WTC11 (cell line): ENCODE measurements at regions not wholly inside any gene's neighbourhood (a gene's known extent, or its start where the extent isn't known, plus 50 kb on each side); places are given as distances from the start of the nearest gene placed in this dataset.

Experiments
- ATAC-seq: fragments of 200-7000 bp; cut with Tn5 transposase; 2 replicates; pipeline ENCODE4 v1.10.0; 2021; ENCODE audit warnings: mild to moderate bottlenecking, moderate library complexity
- CTCF ChIA-PET: fragments of 300-600 bp; sonication (Branson Sonifier 250); formaldehyde crosslinking; loops from one replicate; lab custom pipeline; 2021; ENCODE audit warnings: antibody characterized with exemption; lab: Charles Lee
- POLR2A ChIA-PET: fragments of 350-600 bp; sonication (Branson Sonifier 250); formaldehyde crosslinking; loops from one replicate; lab custom pipeline; 2021; ENCODE audit warnings: antibody characterized with exemption; lab: Charles Lee
- DNase-seq: peaks from one replicate; pipeline ENCODE4 v3.0.0; 2021; ENCODE audit warnings: low spot score
- H3K27ac Mint-ChIP-seq: 2 replicates; pipeline ENCODE4 v1.8.0; 2021; ENCODE audit warnings: mixed read lengths
- H3K27me3 Mint-ChIP-seq: 2 replicates; pipeline ENCODE4 v1.8.0; 2021; ENCODE audit warnings: low read depth, mild to moderate bottlenecking, moderate library complexity, mixed read lengths
- H3K36me3 Mint-ChIP-seq: 2 replicates; pipeline ENCODE4 v1.8.0; 2021; ENCODE audit warnings: mixed read lengths
- H3K4me1 Mint-ChIP-seq: 2 replicates; pipeline ENCODE4 v1.8.0; 2022; ENCODE audit warnings: mixed read lengths
- H3K4me3 Mint-ChIP-seq: 2 replicates; pipeline ENCODE4 v1.8.0; 2021; ENCODE audit warnings: mild to moderate bottlenecking, moderate library complexity, mixed read lengths
- H3K9me3 Mint-ChIP-seq: 2 replicates; pipeline ENCODE4 v1.8.0; 2021; ENCODE audit warnings: mixed read lengths
- ELF4 ChIP-seq: sonication (generic); formaldehyde crosslinking; IDR thresholded peaks from 2 replicates; pipeline ENCODE4 v1.8.1; 2022; ENCODE audit warnings: low read depth, mild to moderate bottlenecking, moderate library complexity, missing genetic modification reagents
- ESRRA ChIP-seq: sonication (generic); formaldehyde crosslinking; IDR thresholded peaks from 2 replicates; pipeline ENCODE4 v1.8.1; 2022; ENCODE audit warnings: mild to moderate bottlenecking, missing genetic modification reagents, borderline replicate concordance
- GRHL2 ChIP-seq: fragments of 250-450 bp; sonication (Bioruptor Pico); IDR thresholded peaks from 2 replicates; pipeline ENCODE4 v1.8.0; 2022; ENCODE audit warnings: mild to moderate bottlenecking, moderate library complexity; ENCODE audit not compliant: insufficient replicate concordance, severe bottlenecking
- GTF2I ChIP-seq: fragments of 250-450 bp; sonication (Bioruptor Pico); conservative IDR thresholded peaks from 2 replicates; pipeline ENCODE4 v1.4.0; 2021; ENCODE audit warnings: mild to moderate bottlenecking
- JUN ChIP-seq: sonication (generic); formaldehyde crosslinking; IDR thresholded peaks from 2 replicates; pipeline ENCODE4 v1.8.0; 2023; ENCODE audit warnings: mild to moderate bottlenecking, missing genetic modification reagents
- MYBL2 ChIP-seq: sonication (generic); formaldehyde crosslinking; IDR thresholded peaks from 2 replicates; pipeline ENCODE4 v1.8.1; 2023; ENCODE audit warnings: mild to moderate bottlenecking, moderate library complexity, missing genetic modification reagents
- NR3C1 ChIP-seq: sonication (generic); formaldehyde crosslinking; conservative IDR thresholded peaks from 2 replicates; pipeline ENCODE4 v1.8.1; 2023; ENCODE audit warnings: low read depth, mild to moderate bottlenecking, missing genetic modification reagents
- OVOL2 ChIP-seq: fragments of 250-450 bp; sonication (Bioruptor Pico); IDR thresholded peaks from 2 replicates; pipeline ENCODE4 v1.9.0; 2021; ENCODE audit warnings: mild to moderate bottlenecking, borderline replicate concordance
- ZBTB21 ChIP-seq: sonication (generic); formaldehyde crosslinking; IDR thresholded peaks from 2 replicates; pipeline ENCODE4 v1.8.1; 2023; ENCODE audit warnings: mild to moderate bottlenecking, missing genetic modification reagents, borderline replicate concordance
- ZNF138 ChIP-seq: sonication (generic); formaldehyde crosslinking; conservative IDR thresholded peaks from 2 replicates; pipeline ENCODE4 v1.8.1; 2022; ENCODE audit warnings: mild to moderate bottlenecking, moderate library complexity, missing genetic modification reagents
- TF ChIP-seq, protein P1 (sequence below): sonication (generic); formaldehyde crosslinking; IDR thresholded peaks from 2 replicates; pipeline ENCODE4 v1.8.1; 2022; ENCODE audit warnings: missing genetic modification reagents, borderline replicate concordance
- TF ChIP-seq, protein P2 (sequence below): sonication (generic); formaldehyde crosslinking; IDR thresholded peaks from 2 replicates; pipeline ENCODE4 v1.8.1; 2023; ENCODE audit warnings: mild to moderate bottlenecking, missing genetic modification reagents, borderline replicate concordance
- TF ChIP-seq, protein P3 (sequence below): sonication (generic); formaldehyde crosslinking; IDR thresholded peaks from 2 replicates; pipeline ENCODE4 v1.8.0; 2022; ENCODE audit warnings: mild to moderate bottlenecking, missing genetic modification reagents
- TF ChIP-seq, protein P4 (sequence below): sonication (generic); formaldehyde crosslinking; IDR thresholded peaks from 2 replicates; pipeline ENCODE4 v1.8.1; 2022; ENCODE audit warnings: mild to moderate bottlenecking, missing genetic modification reagents, moderate library complexity, borderline replicate concordance
- TF ChIP-seq, protein P5 (sequence below): fragments of 250-450 bp; sonication (Bioruptor Pico); IDR thresholded peaks from 2 replicates; pipeline ENCODE4 v1.9.0; 2021; ENCODE audit warnings: mild to moderate bottlenecking
- TF ChIP-seq, protein P6 (sequence below): sonication (generic); formaldehyde crosslinking; IDR thresholded peaks from 2 replicates; pipeline ENCODE4 v1.8.1; 2023; ENCODE audit warnings: mild to moderate bottlenecking, missing genetic modification reagents, moderate library complexity
- TF ChIP-seq, protein P7 (sequence below): sonication (generic); formaldehyde crosslinking; conservative IDR thresholded peaks from 2 replicates; pipeline ENCODE4 v1.8.1; 2023; ENCODE audit warnings: mild to moderate bottlenecking, low read depth, missing genetic modification reagents, moderate library complexity
- TF ChIP-seq, protein P8 (sequence below): fragments of 200-600 bp; IDR thresholded peaks from 2 replicates; pipeline ENCODE4 v1.8.0; 2022; ENCODE audit warnings: antibody characterized with exemption

DNA sequence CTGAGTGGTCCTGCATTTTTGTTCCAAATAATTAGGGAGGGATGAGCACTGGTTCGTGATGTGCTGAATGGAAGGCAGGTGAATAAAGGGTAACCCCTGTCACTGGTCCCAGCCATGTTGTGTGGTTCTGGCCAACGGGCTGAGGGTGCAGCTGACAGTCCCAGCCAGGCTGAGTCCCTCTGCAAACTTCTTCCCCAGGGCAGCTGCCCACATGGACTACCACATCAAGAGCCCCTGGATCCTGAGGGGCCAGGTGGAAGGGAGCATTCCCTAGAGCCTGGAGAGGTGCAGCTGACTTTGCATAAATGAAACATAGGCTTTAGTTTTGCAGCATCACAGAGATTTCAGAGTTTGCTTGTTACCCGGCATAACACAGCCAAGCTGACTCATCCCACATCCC lies 219.8 kb upstream of the MYT1L start (continued):
- TF ChIP-seq, protein P1, sequence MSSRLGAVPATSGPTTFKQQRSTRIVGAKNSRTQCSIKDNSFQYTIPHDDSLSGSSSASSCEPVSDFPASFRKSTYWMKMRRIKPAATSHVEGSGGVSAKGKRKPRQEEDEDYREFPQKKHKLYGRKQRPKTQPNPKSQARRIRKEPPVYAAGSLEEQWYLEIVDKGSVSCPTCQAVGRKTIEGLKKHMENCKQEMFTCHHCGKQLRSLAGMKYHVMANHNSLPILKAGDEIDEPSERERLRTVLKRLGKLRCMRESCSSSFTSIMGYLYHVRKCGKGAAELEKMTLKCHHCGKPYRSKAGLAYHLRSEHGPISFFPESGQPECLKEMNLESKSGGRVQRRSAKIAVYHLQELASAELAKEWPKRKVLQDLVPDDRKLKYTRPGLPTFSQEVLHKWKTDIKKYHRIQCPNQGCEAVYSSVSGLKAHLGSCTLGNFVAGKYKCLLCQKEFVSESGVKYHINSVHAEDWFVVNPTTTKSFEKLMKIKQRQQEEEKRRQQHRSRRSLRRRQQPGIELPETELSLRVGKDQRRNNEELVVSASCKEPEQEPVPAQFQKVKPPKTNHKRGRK (CRISPR knock-in tag): no peak
- TF ChIP-seq, protein P2, sequence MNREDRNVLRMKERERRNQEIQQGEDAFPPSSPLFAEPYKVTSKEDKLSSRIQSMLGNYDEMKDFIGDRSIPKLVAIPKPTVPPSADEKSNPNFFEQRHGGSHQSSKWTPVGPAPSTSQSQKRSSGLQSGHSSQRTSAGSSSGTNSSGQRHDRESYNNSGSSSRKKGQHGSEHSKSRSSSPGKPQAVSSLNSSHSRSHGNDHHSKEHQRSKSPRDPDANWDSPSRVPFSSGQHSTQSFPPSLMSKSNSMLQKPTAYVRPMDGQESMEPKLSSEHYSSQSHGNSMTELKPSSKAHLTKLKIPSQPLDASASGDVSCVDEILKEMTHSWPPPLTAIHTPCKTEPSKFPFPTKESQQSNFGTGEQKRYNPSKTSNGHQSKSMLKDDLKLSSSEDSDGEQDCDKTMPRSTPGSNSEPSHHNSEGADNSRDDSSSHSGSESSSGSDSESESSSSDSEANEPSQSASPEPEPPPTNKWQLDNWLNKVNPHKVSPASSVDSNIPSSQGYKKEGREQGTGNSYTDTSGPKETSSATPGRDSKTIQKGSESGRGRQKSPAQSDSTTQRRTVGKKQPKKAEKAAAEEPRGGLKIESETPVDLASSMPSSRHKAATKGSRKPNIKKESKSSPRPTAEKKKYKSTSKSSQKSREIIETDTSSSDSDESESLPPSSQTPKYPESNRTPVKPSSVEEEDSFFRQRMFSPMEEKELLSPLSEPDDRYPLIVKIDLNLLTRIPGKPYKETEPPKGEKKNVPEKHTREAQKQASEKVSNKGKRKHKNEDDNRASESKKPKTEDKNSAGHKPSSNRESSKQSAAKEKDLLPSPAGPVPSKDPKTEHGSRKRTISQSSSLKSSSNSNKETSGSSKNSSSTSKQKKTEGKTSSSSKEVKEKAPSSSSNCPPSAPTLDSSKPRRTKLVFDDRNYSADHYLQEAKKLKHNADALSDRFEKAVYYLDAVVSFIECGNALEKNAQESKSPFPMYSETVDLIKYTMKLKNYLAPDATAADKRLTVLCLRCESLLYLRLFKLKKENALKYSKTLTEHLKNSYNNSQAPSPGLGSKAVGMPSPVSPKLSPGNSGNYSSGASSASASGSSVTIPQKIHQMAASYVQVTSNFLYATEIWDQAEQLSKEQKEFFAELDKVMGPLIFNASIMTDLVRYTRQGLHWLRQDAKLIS (CRISPR knock-in tag): no peak
- TF ChIP-seq, protein P3, sequence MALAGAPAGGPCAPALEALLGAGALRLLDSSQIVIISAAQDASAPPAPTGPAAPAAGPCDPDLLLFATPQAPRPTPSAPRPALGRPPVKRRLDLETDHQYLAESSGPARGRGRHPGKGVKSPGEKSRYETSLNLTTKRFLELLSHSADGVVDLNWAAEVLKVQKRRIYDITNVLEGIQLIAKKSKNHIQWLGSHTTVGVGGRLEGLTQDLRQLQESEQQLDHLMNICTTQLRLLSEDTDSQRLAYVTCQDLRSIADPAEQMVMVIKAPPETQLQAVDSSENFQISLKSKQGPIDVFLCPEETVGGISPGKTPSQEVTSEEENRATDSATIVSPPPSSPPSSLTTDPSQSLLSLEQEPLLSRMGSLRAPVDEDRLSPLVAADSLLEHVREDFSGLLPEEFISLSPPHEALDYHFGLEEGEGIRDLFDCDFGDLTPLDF (CRISPR knock-in tag): no peak
- no peak for TF ChIP-seq GTF2I
- TF ChIP-seq ESRRA (CRISPR knock-in tag): no peak
- no peak for TF ChIP-seq ZNF138 (CRISPR knock-in tag)
- no peak for TF ChIP-seq NR3C1 (CRISPR knock-in tag)
- TF ChIP-seq, protein P4, sequence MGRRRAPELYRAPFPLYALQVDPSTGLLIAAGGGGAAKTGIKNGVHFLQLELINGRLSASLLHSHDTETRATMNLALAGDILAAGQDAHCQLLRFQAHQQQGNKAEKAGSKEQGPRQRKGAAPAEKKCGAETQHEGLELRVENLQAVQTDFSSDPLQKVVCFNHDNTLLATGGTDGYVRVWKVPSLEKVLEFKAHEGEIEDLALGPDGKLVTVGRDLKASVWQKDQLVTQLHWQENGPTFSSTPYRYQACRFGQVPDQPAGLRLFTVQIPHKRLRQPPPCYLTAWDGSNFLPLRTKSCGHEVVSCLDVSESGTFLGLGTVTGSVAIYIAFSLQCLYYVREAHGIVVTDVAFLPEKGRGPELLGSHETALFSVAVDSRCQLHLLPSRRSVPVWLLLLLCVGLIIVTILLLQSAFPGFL: no peak

DNA sequence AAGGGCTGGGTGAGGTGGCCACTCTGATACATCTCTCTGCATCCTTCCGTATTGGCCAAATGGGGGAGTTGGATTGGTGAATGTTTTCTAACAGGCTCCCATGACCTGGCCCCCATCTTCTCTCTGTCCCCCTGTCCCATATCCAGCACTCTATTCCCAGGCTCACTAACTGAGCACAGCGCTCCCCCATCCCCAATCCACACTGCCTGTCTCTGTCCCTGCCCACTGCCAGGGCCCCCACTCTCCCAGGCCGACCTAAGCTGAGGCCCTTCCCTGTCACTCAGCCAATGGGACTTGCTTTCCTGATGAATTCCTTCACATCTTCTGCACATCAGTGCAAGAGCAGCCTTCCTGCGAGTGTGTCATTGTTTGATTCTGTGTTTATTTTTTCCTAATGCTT lies 216.8 kb upstream of the MYT1L start:
- Mint-ChIP-seq H3K9me3 (peaks cover 37% of the 10 kb centered on the region), H3K27ac (no peak overlapping the region), H3K36me3 (peaks cover 18% of the 10 kb centered on the region), H3K4me3 (no peak overlapping the region), H3K27me3 (peaks cover 3% of the 10 kb centered on the region; the same call in 1 of the 2 replicates), H3K4me1 (peaks cover 26% of the 10 kb centered on the region)
- POLR2A ChIA-PET: no interaction called here
- ATAC-seq: no peak
- CTCF ChIA-PET: no interaction called here
- DNase-seq: no peak
- TF ChIP-seq, protein P5, sequence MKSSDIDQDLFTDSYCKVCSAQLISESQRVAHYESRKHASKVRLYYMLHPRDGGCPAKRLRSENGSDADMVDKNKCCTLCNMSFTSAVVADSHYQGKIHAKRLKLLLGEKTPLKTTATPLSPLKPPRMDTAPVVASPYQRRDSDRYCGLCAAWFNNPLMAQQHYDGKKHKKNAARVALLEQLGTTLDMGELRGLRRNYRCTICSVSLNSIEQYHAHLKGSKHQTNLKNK (CRISPR knock-in tag): no peak
- TF ChIP-seq OVOL2 (no peak), ZBTB21 (CRISPR knock-in tag) (no peak), MYBL2 (CRISPR knock-in tag) (no peak), GRHL2 (CRISPR knock-in tag) (no peak), JUN (no peak), ELF4 (CRISPR knock-in tag) (no peak)
- TF ChIP-seq, protein P6, sequence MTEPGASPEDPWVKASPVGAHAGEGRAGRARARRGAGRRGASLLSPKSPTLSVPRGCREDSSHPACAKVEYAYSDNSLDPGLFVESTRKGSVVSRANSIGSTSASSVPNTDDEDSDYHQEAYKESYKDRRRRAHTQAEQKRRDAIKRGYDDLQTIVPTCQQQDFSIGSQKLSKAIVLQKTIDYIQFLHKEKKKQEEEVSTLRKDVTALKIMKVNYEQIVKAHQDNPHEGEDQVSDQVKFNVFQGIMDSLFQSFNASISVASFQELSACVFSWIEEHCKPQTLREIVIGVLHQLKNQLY (CRISPR knock-in tag): no peak
- TF ChIP-seq, protein P4: no peak
- TF ChIP-seq, protein P7, sequence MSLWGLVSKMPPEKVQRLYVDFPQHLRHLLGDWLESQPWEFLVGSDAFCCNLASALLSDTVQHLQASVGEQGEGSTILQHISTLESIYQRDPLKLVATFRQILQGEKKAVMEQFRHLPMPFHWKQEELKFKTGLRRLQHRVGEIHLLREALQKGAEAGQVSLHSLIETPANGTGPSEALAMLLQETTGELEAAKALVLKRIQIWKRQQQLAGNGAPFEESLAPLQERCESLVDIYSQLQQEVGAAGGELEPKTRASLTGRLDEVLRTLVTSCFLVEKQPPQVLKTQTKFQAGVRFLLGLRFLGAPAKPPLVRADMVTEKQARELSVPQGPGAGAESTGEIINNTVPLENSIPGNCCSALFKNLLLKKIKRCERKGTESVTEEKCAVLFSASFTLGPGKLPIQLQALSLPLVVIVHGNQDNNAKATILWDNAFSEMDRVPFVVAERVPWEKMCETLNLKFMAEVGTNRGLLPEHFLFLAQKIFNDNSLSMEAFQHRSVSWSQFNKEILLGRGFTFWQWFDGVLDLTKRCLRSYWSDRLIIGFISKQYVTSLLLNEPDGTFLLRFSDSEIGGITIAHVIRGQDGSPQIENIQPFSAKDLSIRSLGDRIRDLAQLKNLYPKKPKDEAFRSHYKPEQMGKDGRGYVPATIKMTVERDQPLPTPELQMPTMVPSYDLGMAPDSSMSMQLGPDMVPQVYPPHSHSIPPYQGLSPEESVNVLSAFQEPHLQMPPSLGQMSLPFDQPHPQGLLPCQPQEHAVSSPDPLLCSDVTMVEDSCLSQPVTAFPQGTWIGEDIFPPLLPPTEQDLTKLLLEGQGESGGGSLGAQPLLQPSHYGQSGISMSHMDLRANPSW (CRISPR knock-in tag): no peak
- TF ChIP-seq, protein P8, sequence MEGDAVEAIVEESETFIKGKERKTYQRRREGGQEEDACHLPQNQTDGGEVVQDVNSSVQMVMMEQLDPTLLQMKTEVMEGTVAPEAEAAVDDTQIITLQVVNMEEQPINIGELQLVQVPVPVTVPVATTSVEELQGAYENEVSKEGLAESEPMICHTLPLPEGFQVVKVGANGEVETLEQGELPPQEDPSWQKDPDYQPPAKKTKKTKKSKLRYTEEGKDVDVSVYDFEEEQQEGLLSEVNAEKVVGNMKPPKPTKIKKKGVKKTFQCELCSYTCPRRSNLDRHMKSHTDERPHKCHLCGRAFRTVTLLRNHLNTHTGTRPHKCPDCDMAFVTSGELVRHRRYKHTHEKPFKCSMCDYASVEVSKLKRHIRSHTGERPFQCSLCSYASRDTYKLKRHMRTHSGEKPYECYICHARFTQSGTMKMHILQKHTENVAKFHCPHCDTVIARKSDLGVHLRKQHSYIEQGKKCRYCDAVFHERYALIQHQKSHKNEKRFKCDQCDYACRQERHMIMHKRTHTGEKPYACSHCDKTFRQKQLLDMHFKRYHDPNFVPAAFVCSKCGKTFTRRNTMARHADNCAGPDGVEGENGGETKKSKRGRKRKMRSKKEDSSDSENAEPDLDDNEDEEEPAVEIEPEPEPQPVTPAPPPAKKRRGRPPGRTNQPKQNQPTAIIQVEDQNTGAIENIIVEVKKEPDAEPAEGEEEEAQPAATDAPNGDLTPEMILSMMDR: no peak
- TF ChIP-seq, protein P3 (CRISPR knock-in tag): no peak
